ENCODE measurements at regions not wholly inside any gene's neighbourhood (a gene's known extent, or its start where the extent isn't known, plus 50 kb on each side); places are given as distances from the start of the nearest gene placed in this dataset.
"Not testable (repeated sequence)": the region's sequence is repeated elsewhere in the genome, so short reads cannot be mapped to it uniquely, and the experiment has no call there.

DNA sequence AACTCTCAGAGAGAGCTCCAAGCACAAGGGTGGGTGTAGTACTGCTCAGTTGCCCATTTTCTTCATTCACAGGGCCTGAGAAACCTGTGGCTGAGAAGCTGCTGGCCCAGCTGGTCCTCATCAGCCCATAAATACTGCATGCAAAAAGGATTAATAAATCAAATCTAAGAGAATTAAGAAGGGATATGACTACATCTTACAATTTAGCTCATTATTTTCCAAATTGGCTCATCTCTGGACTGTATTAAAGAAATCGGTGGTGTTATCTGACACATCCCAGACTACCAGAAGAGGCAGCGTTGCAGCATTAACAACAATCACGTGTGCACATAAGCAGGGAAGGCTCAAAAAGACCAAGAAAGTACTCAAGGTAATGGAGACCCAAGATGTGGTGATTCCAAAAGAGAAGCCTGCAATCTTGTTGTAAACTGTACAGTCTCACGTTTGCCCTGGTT is 90.7 kb downstream of the CD24 start:
- DNase-seq = no peak

DNA sequence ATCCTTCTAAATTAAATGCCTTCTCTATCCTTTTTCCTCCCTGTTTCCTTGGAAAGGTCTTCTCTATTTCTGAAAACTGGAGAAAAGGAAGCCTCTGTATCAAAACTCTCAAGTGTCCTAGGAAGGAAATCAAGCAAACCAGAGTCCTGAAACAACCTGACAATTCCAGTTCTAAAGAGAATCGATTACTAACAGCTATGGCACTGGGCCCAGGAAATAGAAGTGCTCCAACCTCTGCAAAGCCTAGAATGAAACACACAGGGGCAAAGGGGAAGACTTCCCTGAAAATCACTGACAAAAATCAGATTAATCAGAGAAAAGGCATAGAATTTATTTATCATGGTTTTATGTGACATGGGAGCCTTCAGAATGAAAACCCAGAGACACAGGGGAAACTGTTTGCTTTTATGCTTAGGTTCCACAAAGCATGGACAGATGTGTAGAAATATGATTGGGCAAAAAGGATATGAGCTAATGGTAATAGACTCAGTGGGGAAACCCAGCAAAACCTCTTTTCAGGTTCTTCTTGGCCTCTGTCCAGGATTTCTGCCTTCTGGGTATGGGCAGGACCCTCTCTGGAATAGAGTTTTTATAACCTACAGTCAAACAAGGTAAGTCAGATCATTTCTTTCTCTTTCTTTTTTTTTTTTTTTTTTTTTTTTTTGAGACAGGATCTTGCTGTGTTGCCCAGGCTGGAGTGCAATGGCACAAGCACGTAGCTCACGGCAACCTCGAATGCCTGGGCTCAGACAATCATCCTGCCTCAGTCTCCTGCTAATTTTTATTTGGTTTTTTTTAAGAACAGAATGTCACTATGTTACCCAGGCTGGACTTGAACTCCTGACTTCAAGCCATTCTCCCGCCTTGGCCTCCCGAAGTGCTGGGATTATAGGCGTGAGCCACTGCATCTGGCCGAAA is 91.7 kb downstream of the CD24 start:
- no peak for DNase-seq

DNA sequence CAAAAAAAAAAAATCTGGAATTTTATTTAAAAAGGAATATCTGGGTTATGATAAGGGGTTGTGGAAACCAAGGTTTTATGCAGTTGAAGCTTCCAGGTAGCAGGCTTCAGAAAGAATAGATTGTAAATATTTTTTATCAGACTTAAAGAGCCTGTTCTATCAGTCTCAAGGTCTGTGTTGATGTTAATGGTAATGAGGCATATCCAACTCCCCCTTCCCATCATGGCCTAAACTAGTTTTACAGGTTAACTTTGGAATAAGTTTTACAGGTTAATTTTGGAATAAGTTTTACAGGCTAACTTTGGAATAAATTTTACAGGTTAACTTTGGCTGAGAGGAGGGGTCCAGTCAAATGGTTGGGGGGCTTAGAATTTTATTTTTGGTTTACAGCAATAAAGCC is 92.4 kb downstream of the CD24 start:
- no peak for DNase-seq

DNA sequence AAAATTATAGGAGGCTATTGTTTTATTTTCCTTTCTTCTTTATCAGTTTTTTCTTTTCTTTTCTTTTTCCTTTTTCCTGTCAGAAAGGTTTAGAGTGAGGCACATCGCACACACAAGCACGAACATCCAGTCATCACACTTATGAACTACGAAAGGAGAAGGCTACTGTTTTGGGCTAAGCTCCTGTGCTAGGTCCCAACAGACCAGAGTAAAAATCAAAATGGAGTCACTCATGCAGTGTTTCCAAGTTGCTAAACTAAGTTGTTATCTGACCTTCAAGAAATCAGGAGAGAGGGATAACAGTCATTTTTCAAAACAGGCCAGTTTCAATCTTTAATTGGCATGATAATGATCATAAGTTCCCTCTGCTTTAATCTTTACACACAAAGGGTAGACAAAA is 93.6 kb downstream of the CD24 start:
- no peak for DNase-seq

DNA sequence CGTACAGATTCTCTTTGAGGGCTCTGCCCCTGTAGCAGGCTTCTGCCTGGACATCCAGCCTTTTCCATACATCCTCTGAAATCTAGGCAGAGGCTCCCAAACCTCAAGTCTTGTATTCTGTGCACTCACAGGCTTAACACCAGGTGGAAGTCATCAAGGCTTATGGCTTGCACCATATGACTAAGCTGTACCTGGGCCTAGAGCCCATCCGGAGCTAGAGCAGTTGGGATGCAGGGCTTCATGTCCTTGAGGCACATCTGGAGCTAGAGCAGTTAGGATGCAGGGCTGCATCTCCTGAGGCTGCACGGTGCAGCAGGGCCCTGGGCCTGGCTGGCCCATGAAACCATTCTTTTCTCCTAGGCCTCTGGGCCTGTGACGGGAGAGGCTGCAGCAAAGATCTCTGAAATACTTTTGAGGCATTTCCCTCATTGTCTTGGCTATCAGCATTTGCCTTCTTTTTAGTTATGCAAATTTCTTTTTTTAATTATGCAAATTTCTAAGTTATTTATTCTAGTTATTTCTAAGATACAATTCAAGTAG is 98.7 kb downstream of the CD24 start:
- no peak for DNase-seq

GRCh38 chr6:106874481-106874880 is 100.0 kb downstream of the CD24 start:
- DNase-seq = no peak

DNA sequence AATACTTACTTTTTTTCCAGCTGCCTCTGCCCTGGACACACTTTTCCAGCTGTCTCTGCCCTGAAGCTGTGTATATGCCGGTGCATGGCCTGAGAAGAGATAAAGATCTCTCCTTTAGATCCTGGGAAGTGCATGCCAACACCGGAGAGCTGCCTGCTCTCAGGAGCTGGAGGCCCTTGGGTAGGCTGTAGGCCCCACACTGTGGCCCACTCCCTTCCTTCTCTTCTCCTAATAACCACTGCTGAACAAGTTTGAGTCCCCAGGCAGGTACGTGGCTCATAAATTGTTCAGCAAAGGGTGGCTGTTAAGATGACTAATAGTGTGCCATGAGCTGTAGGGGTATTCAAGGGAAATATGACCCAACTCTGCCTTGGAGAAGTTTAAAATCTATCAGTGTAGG is 102.5 kb downstream of the CD24 start:
- DNase-seq = peak; percentile 5

DNA sequence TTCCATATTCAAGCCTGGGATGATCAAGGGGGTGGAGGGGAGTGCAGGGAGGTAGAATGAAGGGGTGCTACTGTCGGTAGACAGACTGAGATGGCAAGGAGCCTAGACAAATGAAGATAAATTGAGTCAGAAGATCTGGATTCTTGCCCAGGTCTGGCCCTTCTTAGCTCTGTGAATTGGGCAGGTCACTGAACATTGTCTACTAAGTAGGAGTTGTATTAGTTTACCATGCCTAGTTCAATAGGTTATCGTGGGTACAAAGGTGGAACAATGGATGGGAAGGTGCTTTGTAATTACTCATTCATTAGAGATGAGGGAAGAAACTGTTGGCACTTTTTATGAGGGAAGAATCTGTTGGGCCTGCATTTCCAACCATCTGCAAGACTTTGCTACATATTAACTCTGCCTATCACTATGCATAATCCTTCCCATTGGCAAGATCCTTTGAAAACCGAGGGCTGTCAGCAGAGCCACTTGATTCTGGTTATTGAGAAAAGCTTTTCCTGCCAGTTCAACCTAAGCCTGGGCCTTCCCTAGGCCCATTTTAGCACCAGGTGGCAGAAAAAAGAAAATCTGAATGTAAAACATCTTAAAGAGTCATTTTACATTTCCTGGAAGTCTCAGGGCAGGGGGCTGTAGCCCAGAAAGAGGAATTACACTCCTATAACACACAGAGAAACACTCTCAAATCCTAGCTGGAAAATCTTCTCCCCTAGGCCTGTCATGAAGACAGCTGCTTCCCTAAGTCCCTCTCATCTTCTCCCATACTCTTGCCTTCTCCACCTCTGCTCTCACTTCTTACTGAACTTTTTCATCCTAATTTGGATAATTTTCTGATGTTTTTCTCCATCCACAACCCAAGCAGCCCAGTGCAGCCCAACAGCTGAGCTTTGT is 103.5 kb downstream of the CD24 start:
- no peak for DNase-seq

- DNase-seq = peak; percentile 27
Observed at GRCh38 chr6:106870069-106870468, 104.5 kb downstream of the CD24 start.

DNA sequence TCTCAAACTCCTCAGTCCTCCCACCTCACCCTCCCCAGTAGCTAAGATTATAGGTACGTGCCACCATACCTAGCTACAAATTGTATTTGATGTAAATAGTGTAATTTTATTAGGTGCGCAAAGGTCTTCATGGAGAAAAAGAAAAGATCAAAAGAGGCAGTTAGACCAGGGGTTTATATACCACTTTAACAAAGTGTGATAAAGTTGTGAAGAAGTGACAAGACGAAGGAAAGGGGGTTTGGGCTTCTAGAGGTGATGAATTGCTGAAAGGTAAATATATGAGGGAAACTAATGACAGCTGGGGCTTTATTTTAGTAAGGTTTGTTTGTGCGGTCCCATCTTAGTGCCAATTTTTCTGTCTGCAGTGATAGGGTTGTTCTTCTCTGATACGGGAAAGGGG is 105.3 kb downstream of the CD24 start:
- no peak for DNase-seq

- no peak for DNase-seq
Observed at GRCh38 chr6:106866875-106867658, 107.5 kb downstream of the CD24 start.

GRCh38 chr6:106862858-106863257 is 111.7 kb downstream of the CD24 start:
- no peak for DNase-seq

- no peak for DNase-seq
Observed at GRCh38 chr6:106860940-106861339, 113.6 kb downstream of the CD24 start.

DNA sequence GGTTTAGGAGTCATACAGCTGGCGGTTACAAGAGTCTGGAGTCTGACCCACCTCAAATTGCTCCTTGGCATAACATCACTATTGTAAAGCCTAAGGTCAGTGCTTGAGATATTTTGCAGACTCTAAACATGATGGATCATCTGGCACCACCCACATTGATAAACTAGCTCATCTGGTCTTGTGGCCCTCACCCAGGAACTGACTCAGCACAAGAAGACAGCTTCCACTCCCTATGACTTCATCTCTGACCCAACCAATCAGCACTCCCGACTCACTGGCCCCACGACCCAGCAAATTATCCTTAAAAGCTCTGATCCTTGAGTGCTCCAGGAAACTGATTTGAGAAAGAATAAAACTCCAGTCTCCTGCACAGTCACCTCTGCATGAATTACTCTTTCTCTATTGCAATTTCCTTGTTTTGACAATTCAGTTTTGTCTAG is 115.9 kb downstream of the CD24 start:
- peak; percentile 66 for DNase-seq

- no peak for DNase-seq
Observed at GRCh38 chr6:106857771-106858652, 116.5 kb downstream of the CD24 start.

DNA sequence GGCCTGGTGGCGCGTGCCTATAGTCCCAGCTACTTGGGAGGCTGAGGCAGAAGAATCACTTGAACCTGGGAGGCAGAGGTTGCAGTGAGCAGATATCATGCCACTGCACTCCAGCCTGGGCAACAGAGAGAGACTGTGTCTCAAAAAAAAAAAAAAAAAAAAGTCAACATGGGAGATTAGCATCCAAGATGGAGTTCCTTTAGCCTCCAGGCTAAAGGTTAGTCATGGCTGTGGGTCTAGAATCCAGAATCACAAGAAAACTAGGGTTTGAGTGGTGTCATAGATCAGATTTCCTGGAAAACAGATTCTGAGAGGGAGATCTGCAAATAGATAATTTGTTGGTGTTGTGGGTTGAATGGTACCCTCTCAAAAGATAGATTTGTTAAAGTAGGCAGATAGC is 117.2 kb downstream of the CD24 start:
- not testable (repeated sequence) for DNase-seq

- DNase-seq = no peak
Observed at GRCh38 chr6:106856227-106856874, 118.2 kb downstream of the CD24 start.

- DNase-seq = no peak
Observed at GRCh38 chr6:106855117-106855516, 119.4 kb downstream of the CD24 start.

DNA sequence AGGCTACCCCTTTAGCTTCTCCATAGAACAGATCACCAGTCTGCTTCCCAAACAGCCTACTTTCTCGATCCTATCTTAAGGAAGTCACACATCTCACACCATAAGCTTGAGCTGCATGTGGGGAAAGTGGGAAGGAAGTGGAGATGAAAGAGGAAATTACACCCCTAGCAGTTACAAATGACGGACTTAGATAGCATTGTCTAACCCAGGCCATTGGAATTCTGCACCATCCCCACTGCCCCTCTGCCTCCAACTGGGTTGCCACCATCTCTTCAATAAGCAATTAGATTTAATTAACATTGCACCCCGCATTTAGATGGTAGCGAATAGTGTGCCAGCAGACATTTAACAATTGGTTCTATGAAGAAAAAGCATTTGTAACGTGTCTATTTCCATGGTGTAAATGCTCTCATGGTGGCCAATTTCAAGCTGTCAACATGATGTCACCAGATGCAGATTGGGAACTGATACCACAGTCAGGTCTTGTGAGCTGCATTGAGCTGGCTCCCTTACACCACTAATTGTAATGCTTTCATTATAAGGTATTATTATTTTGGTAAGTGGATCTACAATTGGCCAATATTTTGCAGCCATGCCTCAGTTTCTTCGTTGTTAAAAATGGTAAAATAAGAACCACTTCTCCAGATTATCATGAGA is 124.7 kb downstream of the CD24 start:
- no peak for DNase-seq

DNA sequence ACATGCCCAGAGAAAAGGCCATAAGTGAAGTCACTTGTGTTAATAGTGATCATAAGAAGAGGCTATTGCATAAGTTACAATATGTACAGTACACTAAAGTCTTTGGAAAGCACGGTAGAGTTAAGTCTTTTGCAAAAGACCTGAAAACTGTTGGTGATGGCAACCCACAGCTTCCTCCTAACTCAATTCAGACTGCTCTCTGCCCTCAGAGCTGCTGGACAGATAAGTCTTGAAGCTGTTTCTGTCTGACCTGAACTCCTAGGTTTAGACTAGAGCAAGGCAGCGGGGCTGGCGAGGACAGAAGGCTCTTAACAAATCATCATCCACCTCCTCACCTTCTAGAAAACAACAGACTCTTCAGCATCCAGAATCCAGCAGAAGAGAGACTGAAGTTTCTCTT is 125.4 kb downstream of the CD24 start:
- DNase-seq = no peak
